ENCODE measurements at regions not wholly inside any gene's neighbourhood (a gene's known extent, or its start where the extent isn't known, plus 50 kb on each side); places are given as distances from the start of the nearest gene placed in this dataset.

DNA sequence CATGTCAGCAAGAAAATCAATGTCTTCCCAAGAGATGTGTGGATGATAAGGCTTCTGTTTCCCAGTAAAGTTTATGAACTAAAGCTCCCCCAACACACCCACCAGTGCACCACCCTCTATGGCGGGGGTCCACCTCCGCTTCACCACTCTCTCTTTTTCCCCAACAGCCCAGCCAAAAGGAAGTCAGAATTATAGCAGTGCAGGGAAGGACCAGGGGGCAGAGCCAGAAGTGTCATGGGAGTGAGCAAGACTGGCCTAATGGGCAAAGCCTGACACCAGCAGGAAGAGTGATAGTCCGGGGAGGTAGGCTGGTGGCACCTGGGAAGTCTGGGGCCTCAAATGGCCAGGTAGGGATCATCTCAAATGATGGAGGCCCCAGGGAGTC is 167.7 kb downstream of the ZFP36L2 start:
- TF ChIP-seq CTCF (IDR thresholded peaks at IDR 0.05) (no peak), POLR2A (IDR thresholded peaks at IDR 0.05) (no peak)
